ENCODE measurements at regions not wholly inside any gene's neighbourhood (a gene's known extent, or its start where the extent isn't known, plus 50 kb on each side); places are given as distances from the start of the nearest gene placed in this dataset.

- DNase-seq = no peak
Measured at GRCh38 chr2:187274146-187274545, 173.9 kb downstream of the CALCRL start.

- DNase-seq = no peak
Measured at GRCh38 chr2:187272255-187272654, 175.8 kb downstream of the CALCRL start.

- DNase-seq = no peak
Measured at GRCh38 chr2:187271825-187272224, 176.2 kb downstream of the CALCRL start.

GRCh38 chr2:187266645-187267044 is 181.4 kb downstream of the CALCRL start:
- DNase-seq = no peak

- no peak for DNase-seq
Measured at GRCh38 chr2:187266147-187266546, 181.9 kb downstream of the CALCRL start.

GRCh38 chr2:187264612-187265011 is 183.4 kb downstream of the CALCRL start:
- no peak for DNase-seq

- DNase-seq = no peak
Measured at GRCh38 chr2:187263675-187264560, 184.1 kb downstream of the CALCRL start.

GRCh38 chr2:187261705-187262104 is 186.3 kb downstream of the CALCRL start:
- no peak for DNase-seq

GRCh38 chr2:187252063-187252462 is 196.0 kb downstream of the CALCRL start:
- DNase-seq = no peak

- DNase-seq = no peak
Measured at GRCh38 chr2:187250137-187250536, 197.9 kb downstream of the CALCRL start.

- no peak for DNase-seq
Measured at GRCh38 chr2:187233811-187234210, 214.2 kb downstream of the CALCRL start.

- no peak for DNase-seq
Measured at GRCh38 chr2:187232749-187233148, 215.3 kb downstream of the CALCRL start.

GRCh38 chr2:187230088-187230487 is 218.0 kb downstream of the CALCRL start:
- DNase-seq = no peak

- no peak for DNase-seq
Measured at GRCh38 chr2:187228986-187229385, 219.1 kb downstream of the CALCRL start.

GRCh38 chr2:187224989-187225388 is 223.1 kb downstream of the CALCRL start:
- no peak for DNase-seq

GRCh38 chr2:187220071-187220470 is 228.0 kb downstream of the CALCRL start:
- DNase-seq = no peak

GRCh38 chr2:187215532-187216240 is 232.4 kb downstream of the CALCRL start:
- no peak for DNase-seq

GRCh38 chr2:187214306-187214705 is 233.7 kb downstream of the CALCRL start:
- peak; percentile 11 for DNase-seq

- no peak for DNase-seq
Measured at GRCh38 chr2:187213798-187214197, 234.3 kb downstream of the CALCRL start.

GRCh38 chr2:187210726-187211125 is 237.3 kb downstream of the CALCRL start:
- no peak for DNase-seq

GRCh38 chr2:187208199-187208785 is 239.8 kb downstream of the CALCRL start:
- no peak for DNase-seq

GRCh38 chr2:187207126-187207525 is 240.9 kb downstream of the CALCRL start:
- DNase-seq = no peak

- no peak for DNase-seq
Measured at GRCh38 chr2:187206471-187206870, 241.6 kb downstream of the CALCRL start.

GRCh38 chr2:187206071-187206470 is 242.0 kb downstream of the CALCRL start:
- no peak for DNase-seq

Measured in hindlimb muscle (tissue), 1 donor.